ENCODE measurements at regions not wholly inside any gene's neighbourhood (a gene's known extent, or its start where the extent isn't known, plus 50 kb on each side); places are given as distances from the start of the nearest gene placed in this dataset.

DNA sequence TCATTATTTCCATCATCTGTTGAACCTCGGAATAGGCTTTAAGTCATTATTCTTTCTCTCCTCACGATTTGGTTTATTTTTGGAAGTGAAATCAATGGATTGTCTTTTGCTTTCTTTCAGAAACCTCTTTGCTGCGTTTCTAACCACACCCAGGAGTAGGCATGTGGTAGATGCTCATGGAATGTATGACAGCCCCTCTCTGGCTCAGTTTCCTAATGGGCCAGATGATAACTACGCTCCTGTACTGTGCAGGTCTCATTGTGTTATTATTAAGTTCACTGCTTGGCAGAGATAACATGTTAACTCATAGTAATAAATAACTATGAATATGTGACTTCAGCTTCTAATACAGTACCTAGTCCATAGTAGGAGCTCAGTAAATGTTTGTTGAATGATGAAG lies 175.5 kb upstream of the KLF4 start:
- DNase-seq (no peak), ATAC-seq (ENCODE audit: low FRiP score in 2 of 2) (peak in 1 of 2 donors; percentile 71)
- 75% methylated on average over 4 of the region's 4 CpGs for WGBS, 2 donors
- peaks cover 4 to 11% (median 5%) of the 10 kb centered on the region in 4 donors for H3K4me1 ChIP-seq
- no peaks in the 10 kb centered on the region for H3K9me3 ChIP-seq
- no peak overlapping the region for H3K4me3 ChIP-seq
- no peaks in the 10 kb centered on the region for H3K27me3 ChIP-seq
- no peaks in the 10 kb centered on the region for H3K36me3 ChIP-seq
- peak overlapping the region in 1 of 4 donors; percentile 11 for H3K27ac ChIP-seq
- TF ChIP-seq, protein P1, sequence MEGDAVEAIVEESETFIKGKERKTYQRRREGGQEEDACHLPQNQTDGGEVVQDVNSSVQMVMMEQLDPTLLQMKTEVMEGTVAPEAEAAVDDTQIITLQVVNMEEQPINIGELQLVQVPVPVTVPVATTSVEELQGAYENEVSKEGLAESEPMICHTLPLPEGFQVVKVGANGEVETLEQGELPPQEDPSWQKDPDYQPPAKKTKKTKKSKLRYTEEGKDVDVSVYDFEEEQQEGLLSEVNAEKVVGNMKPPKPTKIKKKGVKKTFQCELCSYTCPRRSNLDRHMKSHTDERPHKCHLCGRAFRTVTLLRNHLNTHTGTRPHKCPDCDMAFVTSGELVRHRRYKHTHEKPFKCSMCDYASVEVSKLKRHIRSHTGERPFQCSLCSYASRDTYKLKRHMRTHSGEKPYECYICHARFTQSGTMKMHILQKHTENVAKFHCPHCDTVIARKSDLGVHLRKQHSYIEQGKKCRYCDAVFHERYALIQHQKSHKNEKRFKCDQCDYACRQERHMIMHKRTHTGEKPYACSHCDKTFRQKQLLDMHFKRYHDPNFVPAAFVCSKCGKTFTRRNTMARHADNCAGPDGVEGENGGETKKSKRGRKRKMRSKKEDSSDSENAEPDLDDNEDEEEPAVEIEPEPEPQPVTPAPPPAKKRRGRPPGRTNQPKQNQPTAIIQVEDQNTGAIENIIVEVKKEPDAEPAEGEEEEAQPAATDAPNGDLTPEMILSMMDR (IDR thresholded peaks at IDR 0.05), result no peak
- TF ChIP-seq POLR2AphosphoS5 (IDR thresholded peaks at IDR 0.05), result no peak
- TF ChIP-seq EP300 (IDR thresholded peaks at IDR 0.05), result no peak
- TF ChIP-seq POLR2A (IDR thresholded peaks at IDR 0.05), result no peak

- ATAC-seq (ENCODE audit: low FRiP score in 2 of 2), result no peak
- no peak overlapping the region for H3K27ac ChIP-seq
- no peaks in the 10 kb centered on the region for H3K4me1 ChIP-seq
- no peak for DNase-seq
- no peak overlapping the region for H3K4me3 ChIP-seq
- no peaks in the 10 kb centered on the region for H3K36me3 ChIP-seq
- H3K9me3 ChIP-seq, result no peaks in the 10 kb centered on the region
- WGBS, 2 donors, result 60 to 73% methylated on average over 2 of the region's 2 CpGs
- no peaks in the 10 kb centered on the region for H3K27me3 ChIP-seq
- TF ChIP-seq POLR2AphosphoS5 (IDR thresholded peaks at IDR 0.05) (no peak), POLR2A (IDR thresholded peaks at IDR 0.05) (no peak), EP300 (IDR thresholded peaks at IDR 0.05) (no peak)
- TF ChIP-seq, protein P1 (IDR thresholded peaks at IDR 0.05), result no peak
Measured at GRCh38 chr9:107660976-107661375, 171.4 kb upstream of the KLF4 start.

DNA sequence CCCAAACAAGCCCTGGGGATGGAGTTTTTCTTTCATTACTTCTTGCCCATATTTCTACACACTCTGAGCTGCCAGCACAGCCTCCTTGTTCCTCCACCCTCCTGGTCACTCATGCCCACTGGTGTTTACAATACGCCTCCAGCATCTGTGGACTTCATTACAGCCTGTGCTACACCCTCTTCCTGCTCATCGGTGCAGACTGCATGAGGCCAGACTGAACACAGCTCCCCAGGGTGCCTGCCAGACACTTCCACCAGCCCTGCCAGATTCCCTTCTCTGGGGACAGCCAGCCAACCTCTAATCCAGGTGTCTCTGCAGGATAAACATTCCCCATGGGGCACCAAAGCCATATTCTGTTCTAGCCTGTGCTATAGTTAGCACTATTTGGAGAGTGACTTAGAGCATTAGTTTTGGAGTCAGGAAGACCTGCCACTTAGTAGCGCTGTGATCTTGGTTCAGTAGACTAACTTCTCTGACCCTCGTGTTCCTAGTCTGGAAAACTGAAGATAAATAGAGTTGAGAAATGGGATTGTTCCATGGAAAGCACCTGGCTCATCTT lies 163.8 kb upstream of the KLF4 start:
- no peaks in the 10 kb centered on the region for H3K27me3 ChIP-seq
- H3K36me3 ChIP-seq, result no peaks in the 10 kb centered on the region
- TF ChIP-seq EP300 (IDR thresholded peaks at IDR 0.05) (no peak), POLR2AphosphoS5 (IDR thresholded peaks at IDR 0.05) (peak in 1 of 2 donors; percentile 63)
- no peak overlapping the region for H3K27ac ChIP-seq
- 49 to 64% methylated on average over 4 of the region's 4 CpGs for WGBS, 2 donors
- DNase-seq (no peak), ATAC-seq (ENCODE audit: low FRiP score in 2 of 2) (no peak)
- H3K4me3 ChIP-seq, result no peak overlapping the region
- H3K9me3 ChIP-seq, result no peaks in the 10 kb centered on the region
- H3K4me1 ChIP-seq, result no peaks in the 10 kb centered on the region

GRCh38 chr9:107650995-107651394 lies 161.4 kb upstream of the KLF4 start:
- WGBS, 2 donors, result 81 to 86% methylated on average over 3 of the region's 3 CpGs
- TF ChIP-seq, protein P1 (IDR thresholded peaks at IDR 0.05), result no peak
- TF ChIP-seq POLR2AphosphoS5 (IDR thresholded peaks at IDR 0.05) (no peak), POLR2A (IDR thresholded peaks at IDR 0.05) (no peak), EP300 (IDR thresholded peaks at IDR 0.05) (no peak)
- no peak overlapping the region for H3K4me3 ChIP-seq
- H3K36me3 ChIP-seq, result no peaks in the 10 kb centered on the region
- H3K9me3 ChIP-seq, result no peaks in the 10 kb centered on the region
- ATAC-seq (ENCODE audit: low FRiP score in 2 of 2) (no peak), DNase-seq (no peak)
- H3K27me3 ChIP-seq, result no peaks in the 10 kb centered on the region
- no peak overlapping the region for H3K27ac ChIP-seq
- H3K4me1 ChIP-seq, result no peaks in the 10 kb centered on the region

DNA sequence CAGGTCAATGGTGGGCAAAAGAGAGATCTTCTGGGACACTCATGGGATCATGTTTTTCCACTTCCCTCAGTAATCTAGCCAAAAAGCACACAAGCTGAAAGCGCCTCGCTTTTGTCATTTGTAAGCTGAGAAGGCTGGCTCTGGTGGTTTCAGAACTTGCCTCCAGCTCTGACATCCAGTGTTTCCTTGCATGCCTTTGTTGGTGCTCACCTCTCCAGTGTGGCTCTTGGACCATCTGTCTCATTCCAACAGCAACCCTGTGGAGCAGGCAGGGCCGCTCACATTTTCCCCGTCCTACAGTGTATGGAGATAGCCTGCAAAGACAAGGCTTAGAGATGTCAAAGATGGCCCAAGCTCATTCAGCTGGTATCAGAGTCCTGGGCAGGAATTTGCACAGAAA lies 160.8 kb upstream of the KLF4 start:
- peaks cover 2 to 6% (median 4%) of the 10 kb centered on the region in 4 donors for H3K4me1 ChIP-seq
- no peak overlapping the region for H3K4me3 ChIP-seq
- no peak overlapping the region for H3K27ac ChIP-seq
- TF ChIP-seq, protein P1 (IDR thresholded peaks at IDR 0.05), result no peak
- TF ChIP-seq POLR2AphosphoS5 (IDR thresholded peaks at IDR 0.05), result no peak
- no peak for TF ChIP-seq EP300 (IDR thresholded peaks at IDR 0.05)
- no peak for TF ChIP-seq POLR2A (IDR thresholded peaks at IDR 0.05)
- no peaks in the 10 kb centered on the region for H3K36me3 ChIP-seq
- no peaks in the 10 kb centered on the region for H3K9me3 ChIP-seq
- no peaks in the 10 kb centered on the region for H3K27me3 ChIP-seq
- ATAC-seq (ENCODE audit: low FRiP score in 2 of 2) (no peak), DNase-seq (no peak)
- 92 to 98% methylated on average over 4 of the region's 4 CpGs for WGBS, 2 donors
